ENCODE measurements at regions not wholly inside any gene's neighbourhood (a gene's known extent, or its start where the extent isn't known, plus 50 kb on each side); places are given as distances from the start of the nearest gene placed in this dataset.

DNA sequence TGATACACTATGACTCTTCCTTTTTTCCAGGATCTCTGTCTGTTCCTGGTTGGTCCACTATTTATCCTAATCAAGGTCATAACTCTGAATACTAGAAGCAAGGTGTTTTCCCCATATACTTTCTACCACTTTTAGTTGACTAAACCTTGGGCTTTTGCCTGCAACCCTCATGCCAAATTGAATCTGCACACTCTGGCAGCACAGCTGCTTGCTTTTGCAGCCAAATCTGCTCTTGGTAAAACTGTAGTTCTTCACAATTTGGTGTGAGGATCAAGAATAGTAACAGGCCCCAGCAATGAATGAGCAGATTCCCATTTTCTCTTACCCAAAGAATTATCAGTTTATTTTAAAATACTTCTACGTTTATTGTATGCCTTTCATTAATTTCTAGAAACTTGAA is 586.5 kb upstream of the CNTN5 start:
- TF ChIP-seq, protein P1, sequence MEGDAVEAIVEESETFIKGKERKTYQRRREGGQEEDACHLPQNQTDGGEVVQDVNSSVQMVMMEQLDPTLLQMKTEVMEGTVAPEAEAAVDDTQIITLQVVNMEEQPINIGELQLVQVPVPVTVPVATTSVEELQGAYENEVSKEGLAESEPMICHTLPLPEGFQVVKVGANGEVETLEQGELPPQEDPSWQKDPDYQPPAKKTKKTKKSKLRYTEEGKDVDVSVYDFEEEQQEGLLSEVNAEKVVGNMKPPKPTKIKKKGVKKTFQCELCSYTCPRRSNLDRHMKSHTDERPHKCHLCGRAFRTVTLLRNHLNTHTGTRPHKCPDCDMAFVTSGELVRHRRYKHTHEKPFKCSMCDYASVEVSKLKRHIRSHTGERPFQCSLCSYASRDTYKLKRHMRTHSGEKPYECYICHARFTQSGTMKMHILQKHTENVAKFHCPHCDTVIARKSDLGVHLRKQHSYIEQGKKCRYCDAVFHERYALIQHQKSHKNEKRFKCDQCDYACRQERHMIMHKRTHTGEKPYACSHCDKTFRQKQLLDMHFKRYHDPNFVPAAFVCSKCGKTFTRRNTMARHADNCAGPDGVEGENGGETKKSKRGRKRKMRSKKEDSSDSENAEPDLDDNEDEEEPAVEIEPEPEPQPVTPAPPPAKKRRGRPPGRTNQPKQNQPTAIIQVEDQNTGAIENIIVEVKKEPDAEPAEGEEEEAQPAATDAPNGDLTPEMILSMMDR (IDR thresholded peaks at IDR 0.05; ENCODE audit: low read depth, low read length, poor library complexity, severe bottlenecking), result no peak
- TF ChIP-seq EZH2phosphoT487 (IDR thresholded peaks at IDR 0.05; ENCODE audit: borderline replicate concordance, low read length), result no peak
